Trophoblast cell (in vitro differentiated cells and primary cell): ENCODE measurements at regions not wholly inside any gene's neighbourhood (a gene's known extent, or its start where the extent isn't known, plus 50 kb on each side); places are given as distances from the start of the nearest gene placed in this dataset.
A peak's percentile ranks its signal among the peaks of the same experiment; 100 is the strongest.

Source experiments
- DNase-seq, 2 donors: peaks; one replicate each; pipeline ENCODE4 v3.0.0-alpha.2; 2016
- H2AFZ ChIP-seq: 2 replicates; pipeline ENCODE4 v1.6.1; 2013; ENCODE audit warnings: low read length, moderate library complexity, mild to moderate bottlenecking; ENCODE audit not compliant: insufficient read depth, poor library complexity
- H2AK5ac ChIP-seq: 2 replicates; pipeline ENCODE4 v1.6.1; 2013; ENCODE audit warnings: mild to moderate bottlenecking, low read length
- H2BK120ac ChIP-seq: 2 replicates; pipeline ENCODE4 v1.6.1; 2013; ENCODE audit warnings: low read length, mild to moderate bottlenecking, moderate library complexity; ENCODE audit not compliant: insufficient read depth, poor library complexity
- H2BK12ac ChIP-seq: 2 replicates; pipeline ENCODE4 v1.6.1; 2013; ENCODE audit warnings: mild to moderate bottlenecking, low read length, moderate library complexity
- H2BK5ac ChIP-seq: 2 replicates; pipeline ENCODE4 v1.6.1; 2013; ENCODE audit warnings: low read length, low read depth, moderate library complexity, mild to moderate bottlenecking; ENCODE audit not compliant: poor library complexity
- H3K14ac ChIP-seq: 2 replicates; pipeline ENCODE4 v1.6.1; 2013; ENCODE audit warnings: mild to moderate bottlenecking, low read length
- H3K18ac ChIP-seq: 2 replicates; pipeline ENCODE4 v1.6.1; 2013; ENCODE audit warnings: mild to moderate bottlenecking, low read length
- H3K23ac ChIP-seq: 2 replicates; pipeline ENCODE4 v1.6.1; 2013; ENCODE audit warnings: low read length
- H3K27ac ChIP-seq: 2 replicates; pipeline ENCODE4 v1.5.1; 2013; ENCODE audit warnings: low read depth, mild to moderate bottlenecking, inconsistent platforms, low read length, moderate library complexity
- H3K27me3 ChIP-seq: 2 replicates; pipeline ENCODE4 v1.6.1; 2013; ENCODE audit warnings: inconsistent platforms, mild to moderate bottlenecking, low read length, moderate library complexity; ENCODE audit not compliant: insufficient read depth
- H3K36me3 ChIP-seq, 2 experiments: 1 replicate in 1 of 2; 2 replicates in 1 of 2; pipeline ENCODE4 v1.6.1; 2013; ENCODE audit warnings: low read length in 2 of 2, mild to moderate bottlenecking in 2 of 2, moderate library complexity in 1 of 2; ENCODE audit not compliant: insufficient read depth in 2 of 2, control insufficient read depth in 1 of 2
- H3K4ac ChIP-seq: 2 replicates; pipeline ENCODE4 v1.6.1; 2013; ENCODE audit warnings: low read depth, mild to moderate bottlenecking, low read length, moderate library complexity
- H3K4me1 ChIP-seq, 2 experiments: 1 replicate in 1 of 2; 2 replicates in 1 of 2; pipeline ENCODE4 v1.6.1; 2013; ENCODE audit warnings: low read length in 2 of 2, mild to moderate bottlenecking in 2 of 2, moderate library complexity in 1 of 2; ENCODE audit not compliant: insufficient read depth in 2 of 2, control insufficient read depth in 1 of 2
- H3K4me2 ChIP-seq: 2 replicates; pipeline ENCODE4 v1.6.1; 2013; ENCODE audit warnings: inconsistent platforms, mild to moderate bottlenecking, low read length, moderate library complexity
- H3K4me3 ChIP-seq: 2 replicates; pipeline ENCODE4 v1.5.1; 2013; ENCODE audit warnings: mild to moderate bottlenecking, low read depth, low read length, inconsistent platforms
- H3K79me1 ChIP-seq: one replicate; pipeline ENCODE4 v1.6.1; 2013; ENCODE audit warnings: low read length
- H3K79me2 ChIP-seq: 2 replicates; pipeline ENCODE4 v1.6.1; 2013; ENCODE audit warnings: low read length, mild to moderate bottlenecking; ENCODE audit not compliant: control insufficient read depth, insufficient read depth, poor library complexity
- H3K9ac ChIP-seq: 2 replicates; pipeline ENCODE4 v1.6.1; 2013; ENCODE audit warnings: mild to moderate bottlenecking, low read length
- H3K9me3 ChIP-seq: 2 replicates; pipeline ENCODE4 v1.6.1; 2013; ENCODE audit warnings: low read depth, mild to moderate bottlenecking, control low read depth, inconsistent platforms, low read length; ENCODE audit not compliant: insufficient read depth
- H4K12ac ChIP-seq: 2 replicates; pipeline ENCODE4 v1.6.1; 2013; ENCODE audit warnings: low read depth, mild to moderate bottlenecking, low read length, moderate library complexity
- H4K8ac ChIP-seq: 2 replicates; pipeline ENCODE4 v1.6.1; 2013; ENCODE audit warnings: low read depth, mild to moderate bottlenecking, low read length, moderate library complexity
- H4K91ac ChIP-seq: one replicate; pipeline ENCODE4 v1.6.1; 2013; ENCODE audit warnings: low read depth, mild to moderate bottlenecking, low read length, moderate library complexity
- whole genome bisulfite sequencing: extraction: QIAGEN DNeasy Blood & Tissue Kit; methylation state at CpG from one replicate; pipeline ENCODE4 v1.1.7; 2013; ENCODE audit warnings: missing lambda C conversion rate; ENCODE audit not compliant: insufficient read length, insufficient coverage; ENCODE audit errors: extremely low coverage; 5-methylcytosine and 5-hydroxymethylcytosine counted together

- H3K4ac ChIP-seq: no peak overlapping the region
- no peak overlapping the region for H2AFZ ChIP-seq
- no peak overlapping the region for H2BK120ac ChIP-seq
- H3K27me3 ChIP-seq: no peaks in the 10 kb centered on the region
- no peak overlapping the region for H3K23ac ChIP-seq
- no peak for DNase-seq
- H2BK12ac ChIP-seq: no peak overlapping the region
- H3K4me3 ChIP-seq: no peak overlapping the region
- no peak overlapping the region for H3K18ac ChIP-seq
- H3K79me2 ChIP-seq: no peaks in the 10 kb centered on the region
- no peaks in the 10 kb centered on the region for H3K9me3 ChIP-seq
- no peaks in the 10 kb centered on the region for H3K36me3 ChIP-seq
- no peak overlapping the region for H2AK5ac ChIP-seq
- no peak overlapping the region for H4K8ac ChIP-seq
- H3K4me2 ChIP-seq: no peak overlapping the region
- no peaks in the 10 kb centered on the region for H3K79me1 ChIP-seq
- H2BK5ac ChIP-seq: no peak overlapping the region
- no peak overlapping the region for H3K14ac ChIP-seq
- no CpG with 5 or more reads among the region's 4 CpGs for WGBS
- H3K27ac ChIP-seq: no peak overlapping the region
- no peak overlapping the region for H4K91ac ChIP-seq
- no peak overlapping the region for H3K9ac ChIP-seq
- no peak overlapping the region for H4K12ac ChIP-seq
- H3K4me1 ChIP-seq: no peaks in the 10 kb centered on the region
Observed at GRCh38 chr18:51253476-51253875, 56.0 kb upstream of the MEX3C start.

GRCh38 chr18:51255693-51256092, 58.2 kb upstream of the MEX3C start:
- Histone ChIP-seq H4K12ac (no peak overlapping the region), H3K36me3 (no peaks in the 10 kb centered on the region), H3K9me3 (no peaks in the 10 kb centered on the region), H3K18ac (no peak overlapping the region), H3K4me1 (no peaks in the 10 kb centered on the region), H4K8ac (no peak overlapping the region), H3K14ac (no peak overlapping the region), H2AK5ac (no peak overlapping the region), H3K4ac (no peak overlapping the region), H3K27ac (no peak overlapping the region), H3K27me3 (no peaks in the 10 kb centered on the region), H3K79me2 (no peaks in the 10 kb centered on the region), H3K9ac (no peak overlapping the region), H2BK120ac (no peak overlapping the region), H2BK12ac (no peak overlapping the region), H3K79me1 (no peaks in the 10 kb centered on the region), H2AFZ (no peak overlapping the region), H3K4me3 (no peak overlapping the region), H3K4me2 (no peak overlapping the region), H4K91ac (no peak overlapping the region), H3K23ac (no peak overlapping the region), H2BK5ac (no peak overlapping the region)
- no CpG with 5 or more reads among the region's 3 CpGs for WGBS
- DNase-seq: peak in 1 of 2 donors; percentile 44

- no peak overlapping the region for H3K23ac ChIP-seq
- H3K14ac ChIP-seq: no peak overlapping the region
- H3K9me3 ChIP-seq: no peaks in the 10 kb centered on the region
- no peak overlapping the region for H2AFZ ChIP-seq
- no peak overlapping the region for H2BK5ac ChIP-seq
- no peak overlapping the region for H2AK5ac ChIP-seq
- no peak overlapping the region for H3K4ac ChIP-seq
- DNase-seq: no peak
- H4K8ac ChIP-seq: no peak overlapping the region
- H3K27me3 ChIP-seq: no peaks in the 10 kb centered on the region
- no peak overlapping the region for H3K27ac ChIP-seq
- no peaks in the 10 kb centered on the region for H3K79me1 ChIP-seq
- H3K4me2 ChIP-seq: no peak overlapping the region
- WGBS: no CpG with 5 or more reads among the region's 4 CpGs
- H3K9ac ChIP-seq: no peak overlapping the region
- H2BK12ac ChIP-seq: no peak overlapping the region
- H3K79me2 ChIP-seq: no peaks in the 10 kb centered on the region
- H2BK120ac ChIP-seq: no peak overlapping the region
- no peak overlapping the region for H4K12ac ChIP-seq
- H3K18ac ChIP-seq: no peak overlapping the region
- H3K4me1 ChIP-seq: no peaks in the 10 kb centered on the region
- no peaks in the 10 kb centered on the region for H3K36me3 ChIP-seq
- no peak overlapping the region for H4K91ac ChIP-seq
- no peak overlapping the region for H3K4me3 ChIP-seq
Observed at GRCh38 chr18:51257150-51257549, 59.7 kb upstream of the MEX3C start.

DNA sequence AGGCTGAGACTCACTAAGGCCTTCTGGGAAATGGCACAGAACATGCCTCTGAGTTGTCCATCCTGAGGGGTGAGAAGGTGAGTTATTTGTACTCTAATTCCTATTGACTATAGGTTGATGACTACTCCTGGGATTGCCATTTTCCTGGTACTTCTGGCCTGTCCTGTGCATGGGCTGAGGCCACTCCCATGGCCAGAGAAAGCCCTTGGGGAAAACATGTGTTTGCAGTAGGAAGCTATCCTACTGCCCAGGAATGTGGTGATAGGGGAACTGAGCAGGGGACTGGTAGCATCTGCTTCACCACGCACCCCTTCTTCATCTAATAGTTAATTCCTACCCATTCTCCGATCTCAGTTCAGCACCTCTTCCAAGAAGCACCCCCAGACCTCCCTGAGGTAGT, 62.6 kb upstream of the MEX3C start:
- Histone ChIP-seq H2BK5ac (no peak overlapping the region), H3K36me3 (no peaks in the 10 kb centered on the region), H3K79me2 (no peaks in the 10 kb centered on the region), H3K18ac (no peak overlapping the region), H2AK5ac (no peak overlapping the region), H4K12ac (no peak overlapping the region), H2BK120ac (no peak overlapping the region), H3K4me2 (no peak overlapping the region), H3K4ac (no peak overlapping the region), H3K79me1 (no peaks in the 10 kb centered on the region), H3K9ac (no peak overlapping the region), H2AFZ (no peak overlapping the region), H4K91ac (no peak overlapping the region), H3K4me3 (no peak overlapping the region), H2BK12ac (no peak overlapping the region), H3K4me1 (no peaks in the 10 kb centered on the region), H3K9me3 (no peaks in the 10 kb centered on the region), H3K23ac (no peak overlapping the region), H4K8ac (no peak overlapping the region), H3K27me3 (no peaks in the 10 kb centered on the region), H3K27ac (no peak overlapping the region), H3K14ac (no peak overlapping the region)
- WGBS: no CpG with 5 or more reads among the region's 2 CpGs
- DNase-seq: no peak
